Stomach (tissue), 8 donors: ENCODE measurements at regions not wholly inside any gene's neighbourhood (a gene's known extent, or its start where the extent isn't known, plus 50 kb on each side); places are given as distances from the start of the nearest gene placed in this dataset.

ENCODE experiments used
- DNase-seq, 2 donors: peaks; one replicate each; pipeline versions ENCODE4 v3.0.0 to v3.0.0-alpha.2; 2013 to 2019
- H3K27ac ChIP-seq, 5 donors: fragments of 200-600 bp in 4 of 5; sonication (generic) in 4 of 5; one replicate each; pipeline ENCODE4 v1.5.1; 2013 to 2019; ENCODE audit warnings: mild to moderate bottlenecking in 1 of 5, moderate library complexity in 1 of 5
- H3K27me3 ChIP-seq, 3 donors: fragments of 200-600 bp; sonication (generic); one replicate each; pipeline ENCODE4 v1.5.1; 2017 to 2019; ENCODE audit warnings: mixed run types in 1 of 3
- H3K36me3 ChIP-seq, 4 donors: fragments of 200-600 bp; sonication (generic); 1 replicate in 3 of 4; 2 replicates in 1 of 4; pipeline ENCODE4 v1.5.1; 2016 to 2019
- H3K4me1 ChIP-seq, 4 donors: fragments of 200-600 bp; sonication (generic); one replicate each; pipeline ENCODE4 v1.5.1; 2016 to 2019
- H3K4me3 ChIP-seq, 4 donors: fragments of 200-600 bp; sonication (generic) in 3 of 4; one replicate each; pipeline ENCODE4 v1.5.1; 2016 to 2019; ENCODE audit warnings: mild to moderate bottlenecking in 1 of 4
- H3K9me3 ChIP-seq, 4 donors: fragments of 200-600 bp; sonication (generic); one replicate each; pipeline ENCODE4 v1.5.1; 2016 to 2019
- EP300 ChIP-seq: sonication (generic); formaldehyde crosslinking; IDR thresholded peaks from one replicate; pipeline ENCODE4 v1.6.1; 2017; ENCODE audit warnings: antibody characterized with exemption
- POLR2A ChIP-seq, 4 donors: fragments of 450-650 bp; IDR thresholded peaks; one replicate each; pipeline ENCODE4 v1.6.1; 2016; ENCODE audit warnings: antibody characterized with exemption in 4 of 4, control low read depth in 2 of 4, mild to moderate bottlenecking in 1 of 4, moderate library complexity in 1 of 4
- POLR2AphosphoS5 ChIP-seq, 3 donors: sonication (generic); formaldehyde crosslinking; IDR thresholded peaks; one replicate each; pipeline ENCODE4 v1.6.1; 2016; ENCODE audit warnings: antibody characterized with exemption in 3 of 3
- WGBS, 5 donors: extraction: QIAGEN DNeasy Blood & Tissue Kit in 3 of 5; methylation state at CpG; one replicate each; pipeline versions ENCODE4 v1.1.5 to v1.1.7; 2013 to 2018; 5-methylcytosine and 5-hydroxymethylcytosine counted together
- intact Hi-C: fragments of 100-400 bp; cut with DNase I; formaldehyde crosslinking; loops from one replicate; pipeline ENCODE4 v1.15.1; 2023; ENCODE audit warnings: low total_unique reads
- TF ChIP-seq, protein P1 (sequence below), 7 experiments: fragments of 450-650 bp in 4 of 7; fragments of 200-600 bp in 3 of 7; sonication (generic) in 3 of 7; IDR thresholded peaks; one replicate each; pipeline ENCODE4 v1.5.1; 2016 to 2019; ENCODE audit warnings: antibody characterized with exemption in 7 of 7, control low read depth in 2 of 7, mild to moderate bottlenecking in 1 of 7
- donor health status: healthy with polysubstance abuse.
- donor health status: Bipolar disorder and iron deficiency.
- donor health status: healthy.

DNA sequence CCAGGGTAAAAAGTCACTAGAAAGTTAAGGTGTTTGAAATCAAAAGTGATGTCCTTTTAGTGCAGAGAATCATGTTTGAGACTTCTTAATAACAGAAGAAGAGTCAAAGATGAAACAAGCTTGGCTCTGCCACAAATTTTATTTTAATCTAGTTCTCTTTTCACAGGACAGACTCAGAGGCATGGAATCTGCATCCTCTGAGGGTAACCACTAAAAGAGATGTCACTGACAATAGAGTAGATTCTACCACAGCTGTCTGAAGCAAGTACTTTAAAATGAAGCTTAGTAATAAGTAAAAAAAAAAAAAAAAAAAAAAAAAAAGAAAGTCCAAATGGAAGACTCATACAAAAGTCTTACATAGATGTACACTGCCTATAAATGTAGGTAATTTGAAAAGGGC lies 519.7 kb upstream of the PRMT6 start:
- Histone ChIP-seq H3K27ac (no peak overlapping the region), H3K36me3 (no peaks in the 10 kb centered on the region), H3K4me1 (no peaks in the 10 kb centered on the region), H3K9me3 (peaks cover 0 to 29% (median 17%) of the 10 kb centered on the region in 4 donors), H3K27me3 (no peaks in the 10 kb centered on the region), H3K4me3 (no peak overlapping the region)
- no peak for TF ChIP-seq POLR2A (IDR thresholded peaks at IDR 0.05)
- DNase-seq = no peak
- intact Hi-C loops = no loop called here

DNA sequence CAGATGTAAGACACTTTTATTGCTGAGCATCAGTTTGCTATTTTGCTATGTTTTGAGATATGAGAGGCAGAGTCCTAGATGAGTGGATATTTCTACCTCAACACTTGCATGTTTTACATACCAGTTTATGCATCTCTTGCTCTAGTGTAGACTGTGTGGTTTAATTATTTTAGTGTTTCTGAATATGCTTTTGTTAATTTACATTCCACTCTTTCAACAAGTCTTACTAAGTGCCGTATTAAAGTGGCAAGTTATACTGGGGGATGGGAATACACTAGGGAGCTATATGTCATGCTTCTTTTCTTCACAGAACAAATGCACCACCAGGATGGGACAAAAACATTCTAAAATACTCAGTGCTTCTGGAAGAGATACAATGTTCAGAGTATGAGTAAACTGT lies 507.7 kb upstream of the PRMT6 start:
- no peaks in the 10 kb centered on the region for H3K27me3 ChIP-seq
- intact Hi-C loops = no loop called here
- peaks cover 0 to 3% (median 0%) of the 10 kb centered on the region in 4 donors for H3K9me3 ChIP-seq
- no peak overlapping the region for H3K4me3 ChIP-seq
- WGBS, 5 donors = 70 to 88% (median 81%) methylated on average over 1 of the region's 1 CpG
- TF ChIP-seq POLR2A (IDR thresholded peaks at IDR 0.05) = no peak
- TF ChIP-seq POLR2AphosphoS5 (IDR thresholded peaks at IDR 0.05) = no peak
- TF ChIP-seq EP300 = no peak
- TF ChIP-seq, protein P1, sequence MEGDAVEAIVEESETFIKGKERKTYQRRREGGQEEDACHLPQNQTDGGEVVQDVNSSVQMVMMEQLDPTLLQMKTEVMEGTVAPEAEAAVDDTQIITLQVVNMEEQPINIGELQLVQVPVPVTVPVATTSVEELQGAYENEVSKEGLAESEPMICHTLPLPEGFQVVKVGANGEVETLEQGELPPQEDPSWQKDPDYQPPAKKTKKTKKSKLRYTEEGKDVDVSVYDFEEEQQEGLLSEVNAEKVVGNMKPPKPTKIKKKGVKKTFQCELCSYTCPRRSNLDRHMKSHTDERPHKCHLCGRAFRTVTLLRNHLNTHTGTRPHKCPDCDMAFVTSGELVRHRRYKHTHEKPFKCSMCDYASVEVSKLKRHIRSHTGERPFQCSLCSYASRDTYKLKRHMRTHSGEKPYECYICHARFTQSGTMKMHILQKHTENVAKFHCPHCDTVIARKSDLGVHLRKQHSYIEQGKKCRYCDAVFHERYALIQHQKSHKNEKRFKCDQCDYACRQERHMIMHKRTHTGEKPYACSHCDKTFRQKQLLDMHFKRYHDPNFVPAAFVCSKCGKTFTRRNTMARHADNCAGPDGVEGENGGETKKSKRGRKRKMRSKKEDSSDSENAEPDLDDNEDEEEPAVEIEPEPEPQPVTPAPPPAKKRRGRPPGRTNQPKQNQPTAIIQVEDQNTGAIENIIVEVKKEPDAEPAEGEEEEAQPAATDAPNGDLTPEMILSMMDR (IDR thresholded peaks at IDR 0.05) = no peak
- H3K4me1 ChIP-seq = no peaks in the 10 kb centered on the region
- H3K36me3 ChIP-seq = no peaks in the 10 kb centered on the region
- DNase-seq = no peak
- no peak overlapping the region for H3K27ac ChIP-seq

DNA sequence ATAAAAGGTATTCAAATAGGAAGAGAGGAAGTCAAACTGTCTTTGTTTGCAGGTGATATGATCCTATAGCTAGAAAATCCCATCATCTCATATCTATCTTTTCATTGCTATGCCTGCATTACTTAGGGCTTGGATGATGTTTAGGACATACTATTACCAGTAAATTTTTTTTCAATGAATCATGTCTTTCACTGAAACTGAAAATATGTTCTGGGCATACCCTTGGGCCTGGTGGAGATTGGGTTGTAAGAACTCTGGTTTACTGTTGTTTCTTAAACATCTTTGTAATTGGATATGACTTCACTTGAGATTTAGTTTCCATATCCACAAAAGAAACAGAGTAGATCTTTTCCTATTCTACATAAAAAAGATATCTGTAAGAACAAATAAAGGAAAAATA lies 502.2 kb upstream of the PRMT6 start:
- Histone ChIP-seq H3K9me3 (peaks cover 0 to 26% (median 0%) of the 10 kb centered on the region in 4 donors), H3K4me3 (no peak overlapping the region), H3K27ac (no peak overlapping the region), H3K36me3 (no peaks in the 10 kb centered on the region), H3K27me3 (no peaks in the 10 kb centered on the region), H3K4me1 (no peaks in the 10 kb centered on the region)
- intact Hi-C loops = no loop called here
- no peak for TF ChIP-seq POLR2AphosphoS5 (IDR thresholded peaks at IDR 0.05)
- TF ChIP-seq, protein P1 (IDR thresholded peaks at IDR 0.05) = no peak
- DNase-seq = no peak

DNA sequence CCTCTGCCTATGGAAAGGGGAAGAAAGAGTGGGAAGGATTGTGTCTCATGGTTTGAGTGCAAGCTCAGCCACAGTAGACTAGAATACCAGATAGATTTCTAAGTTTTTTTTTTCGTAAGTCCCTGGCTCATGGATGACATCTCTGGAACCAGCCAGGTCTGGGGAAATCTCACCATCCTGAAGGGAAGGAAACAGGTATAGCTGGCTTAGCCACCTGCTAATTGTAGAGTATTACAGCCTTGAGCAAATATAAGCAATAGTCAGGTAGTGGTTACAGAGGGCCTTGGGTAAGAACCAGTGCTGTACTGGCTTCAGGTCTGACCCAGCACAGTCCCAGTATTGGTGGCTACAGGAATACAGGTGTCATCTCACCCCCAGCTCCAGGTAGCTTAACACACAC lies 500.9 kb upstream of the PRMT6 start:
- H3K27me3 ChIP-seq = no peaks in the 10 kb centered on the region
- DNase-seq = no peak
- H3K36me3 ChIP-seq = no peaks in the 10 kb centered on the region
- no peak overlapping the region for H3K27ac ChIP-seq
- intact Hi-C loops = no loop called here
- peaks cover 0 to 26% (median 0%) of the 10 kb centered on the region in 4 donors for H3K9me3 ChIP-seq
- no peak overlapping the region for H3K4me3 ChIP-seq
- no peaks in the 10 kb centered on the region for H3K4me1 ChIP-seq
- WGBS, 5 donors = 64 to 79% (median 71%) methylated on average over 1 of the region's 1 CpG
- TF ChIP-seq, protein P1 (IDR thresholded peaks at IDR 0.05) = no peak
- no peak for TF ChIP-seq EP300
- no peak for TF ChIP-seq POLR2A (IDR thresholded peaks at IDR 0.05)
- TF ChIP-seq POLR2AphosphoS5 (IDR thresholded peaks at IDR 0.05) = no peak

DNA sequence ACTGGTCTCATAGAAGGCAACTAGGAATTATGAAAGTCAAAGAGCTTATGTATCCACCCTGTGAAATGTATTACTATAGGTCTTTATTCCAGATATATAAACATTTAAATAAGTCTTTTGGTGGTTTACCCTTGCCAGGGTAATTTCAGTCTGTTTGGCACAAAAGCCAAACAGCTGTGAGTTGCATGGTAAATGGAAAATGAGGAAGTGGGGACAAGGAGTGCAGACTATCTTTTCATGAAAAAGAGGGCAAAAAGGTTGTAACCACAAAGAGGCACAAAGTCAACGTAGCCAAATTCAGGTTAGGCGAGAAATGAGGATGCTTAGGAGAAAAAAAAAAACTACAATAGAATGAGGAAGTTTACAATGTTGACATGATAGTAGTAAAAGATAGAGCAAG lies 492.3 kb upstream of the PRMT6 start:
- WGBS, 5 donors = 47 to 74% (median 58%) methylated on average over 2 of the region's 2 CpGs
- Histone ChIP-seq H3K36me3 (no peaks in the 10 kb centered on the region), H3K9me3 (no peaks in the 10 kb centered on the region), H3K27ac (no peak overlapping the region), H3K4me1 (no peaks in the 10 kb centered on the region), H3K4me3 (no peak overlapping the region), H3K27me3 (no peaks in the 10 kb centered on the region)
- DNase-seq = no peak
- intact Hi-C loops = no loop called here
- no peak for TF ChIP-seq POLR2AphosphoS5 (IDR thresholded peaks at IDR 0.05)
- TF ChIP-seq, protein P1 (IDR thresholded peaks at IDR 0.05) = no peak
- no peak for TF ChIP-seq EP300
- no peak for TF ChIP-seq POLR2A (IDR thresholded peaks at IDR 0.05)
